ENCODE measurements at regions not wholly inside any gene's neighbourhood (a gene's known extent, or its start where the extent isn't known, plus 50 kb on each side); places are given as distances from the start of the nearest gene placed in this dataset.

DNA sequence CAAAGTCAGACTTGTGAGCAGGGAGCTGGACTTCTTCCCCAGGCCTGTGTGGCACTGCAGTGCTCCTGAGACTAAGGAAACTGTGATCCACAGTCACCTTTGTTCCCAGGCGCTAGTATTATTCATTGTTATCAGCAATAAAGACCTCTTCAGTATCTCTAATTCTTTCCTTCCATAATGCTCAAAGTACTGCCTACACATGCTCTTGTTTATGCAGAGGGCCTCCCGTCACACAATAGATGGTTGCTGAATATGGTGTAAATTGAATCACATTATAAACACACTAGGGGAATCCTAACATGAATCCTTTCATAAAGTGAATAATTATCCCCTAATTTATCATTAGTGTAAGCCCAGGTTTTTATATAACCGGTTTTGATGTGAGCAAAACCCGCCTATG, 493.3 kb downstream of the BUD13 start:
- Histone ChIP-seq H4K20me1 (ENCODE audit: low read depth) (no peaks in the 10 kb centered on the region), H2AFZ (replicated peaks) (no peak overlapping the region), H3F3A (ENCODE audit: low read depth) (no peaks in the 10 kb centered on the region), H3K4me2 (no peak overlapping the region), H3K27me3 (no peaks in the 10 kb centered on the region), H3K36me3 (no peaks in the 10 kb centered on the region), H3K27ac (no peak overlapping the region), H3K4me1 (no peaks in the 10 kb centered on the region), H3K79me2 (ENCODE audit: low read depth) (no peaks in the 10 kb centered on the region), H3K4me3 (no peak overlapping the region), H3K9me3 (ENCODE audit: low read depth) (no peaks in the 10 kb centered on the region), H3K9ac (no peak overlapping the region)
- Mint-ChIP-seq H3K27me3 (ENCODE audit: insufficient read depth, low read depth) (peaks cover 4% of the 10 kb centered on the region), H3K4me3 (no peak overlapping the region), H3K9me3 (no peaks in the 10 kb centered on the region), H3K36me3 (no peaks in the 10 kb centered on the region), H3K27ac (no peak overlapping the region), H3K4me1 (peaks cover 30% of the 10 kb centered on the region)
- no peak for TF ChIP-seq EZH2 (IDR thresholded peaks at IDR 0.05)
- no peak for TF ChIP-seq EZH2phosphoT487 (IDR thresholded peaks at IDR 0.05)
- TF ChIP-seq, protein P1, sequence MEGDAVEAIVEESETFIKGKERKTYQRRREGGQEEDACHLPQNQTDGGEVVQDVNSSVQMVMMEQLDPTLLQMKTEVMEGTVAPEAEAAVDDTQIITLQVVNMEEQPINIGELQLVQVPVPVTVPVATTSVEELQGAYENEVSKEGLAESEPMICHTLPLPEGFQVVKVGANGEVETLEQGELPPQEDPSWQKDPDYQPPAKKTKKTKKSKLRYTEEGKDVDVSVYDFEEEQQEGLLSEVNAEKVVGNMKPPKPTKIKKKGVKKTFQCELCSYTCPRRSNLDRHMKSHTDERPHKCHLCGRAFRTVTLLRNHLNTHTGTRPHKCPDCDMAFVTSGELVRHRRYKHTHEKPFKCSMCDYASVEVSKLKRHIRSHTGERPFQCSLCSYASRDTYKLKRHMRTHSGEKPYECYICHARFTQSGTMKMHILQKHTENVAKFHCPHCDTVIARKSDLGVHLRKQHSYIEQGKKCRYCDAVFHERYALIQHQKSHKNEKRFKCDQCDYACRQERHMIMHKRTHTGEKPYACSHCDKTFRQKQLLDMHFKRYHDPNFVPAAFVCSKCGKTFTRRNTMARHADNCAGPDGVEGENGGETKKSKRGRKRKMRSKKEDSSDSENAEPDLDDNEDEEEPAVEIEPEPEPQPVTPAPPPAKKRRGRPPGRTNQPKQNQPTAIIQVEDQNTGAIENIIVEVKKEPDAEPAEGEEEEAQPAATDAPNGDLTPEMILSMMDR (IDR thresholded peaks at IDR 0.05): no peak
- no peak for DNase-seq (ENCODE audit: low spot score)

DNA sequence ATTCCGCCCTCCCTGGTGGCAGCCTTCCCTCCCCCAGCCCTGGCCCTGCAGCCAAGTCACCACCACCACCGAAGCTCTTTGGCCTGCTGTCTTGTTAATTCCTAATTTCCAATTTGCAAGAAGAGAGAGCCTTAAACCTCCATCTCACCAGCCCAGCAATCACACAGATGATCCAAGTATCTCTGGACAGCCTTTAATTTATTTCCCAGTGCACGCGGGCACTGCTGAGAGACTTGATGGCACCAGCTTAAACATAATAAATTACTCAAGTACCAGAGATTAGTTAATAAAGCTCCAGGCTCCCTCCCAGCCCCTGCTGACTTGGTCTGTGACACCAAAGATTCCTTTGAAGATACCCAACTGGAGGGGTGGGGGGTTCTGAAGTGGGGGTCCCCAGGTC, 494.7 kb downstream of the BUD13 start:
- H4K20me1 ChIP-seq (ENCODE audit: low read depth): no peaks in the 10 kb centered on the region
- no peak for DNase-seq (ENCODE audit: low spot score)
- no peaks in the 10 kb centered on the region for H3K9me3 Mint-ChIP-seq
- no peak overlapping the region for H3K27ac ChIP-seq
- peak overlapping the region; percentile 67 for H3K27ac Mint-ChIP-seq
- no peaks in the 10 kb centered on the region for H3F3A ChIP-seq (ENCODE audit: low read depth)
- no peaks in the 10 kb centered on the region for H3K9me3 ChIP-seq (ENCODE audit: low read depth)
- no peaks in the 10 kb centered on the region for H3K79me2 ChIP-seq (ENCODE audit: low read depth)
- H2AFZ ChIP-seq (replicated peaks): no peak overlapping the region
- H3K4me1 Mint-ChIP-seq: peaks cover 37% of the 10 kb centered on the region
- H3K36me3 Mint-ChIP-seq: no peaks in the 10 kb centered on the region
- H3K4me1 ChIP-seq: no peaks in the 10 kb centered on the region
- H3K4me3 ChIP-seq: no peak overlapping the region
- no peaks in the 10 kb centered on the region for H3K27me3 ChIP-seq
- TF ChIP-seq EZH2phosphoT487 (IDR thresholded peaks at IDR 0.05): no peak
- TF ChIP-seq, protein P1 (IDR thresholded peaks at IDR 0.05): no peak
- no peak for TF ChIP-seq EZH2 (IDR thresholded peaks at IDR 0.05)
- no peak overlapping the region for H3K4me3 Mint-ChIP-seq
- H3K4me2 ChIP-seq: no peak overlapping the region
- H3K9ac ChIP-seq: no peak overlapping the region
- peaks cover 4% of the 10 kb centered on the region for H3K27me3 Mint-ChIP-seq (ENCODE audit: insufficient read depth, low read depth)
- no peaks in the 10 kb centered on the region for H3K36me3 ChIP-seq

DNA sequence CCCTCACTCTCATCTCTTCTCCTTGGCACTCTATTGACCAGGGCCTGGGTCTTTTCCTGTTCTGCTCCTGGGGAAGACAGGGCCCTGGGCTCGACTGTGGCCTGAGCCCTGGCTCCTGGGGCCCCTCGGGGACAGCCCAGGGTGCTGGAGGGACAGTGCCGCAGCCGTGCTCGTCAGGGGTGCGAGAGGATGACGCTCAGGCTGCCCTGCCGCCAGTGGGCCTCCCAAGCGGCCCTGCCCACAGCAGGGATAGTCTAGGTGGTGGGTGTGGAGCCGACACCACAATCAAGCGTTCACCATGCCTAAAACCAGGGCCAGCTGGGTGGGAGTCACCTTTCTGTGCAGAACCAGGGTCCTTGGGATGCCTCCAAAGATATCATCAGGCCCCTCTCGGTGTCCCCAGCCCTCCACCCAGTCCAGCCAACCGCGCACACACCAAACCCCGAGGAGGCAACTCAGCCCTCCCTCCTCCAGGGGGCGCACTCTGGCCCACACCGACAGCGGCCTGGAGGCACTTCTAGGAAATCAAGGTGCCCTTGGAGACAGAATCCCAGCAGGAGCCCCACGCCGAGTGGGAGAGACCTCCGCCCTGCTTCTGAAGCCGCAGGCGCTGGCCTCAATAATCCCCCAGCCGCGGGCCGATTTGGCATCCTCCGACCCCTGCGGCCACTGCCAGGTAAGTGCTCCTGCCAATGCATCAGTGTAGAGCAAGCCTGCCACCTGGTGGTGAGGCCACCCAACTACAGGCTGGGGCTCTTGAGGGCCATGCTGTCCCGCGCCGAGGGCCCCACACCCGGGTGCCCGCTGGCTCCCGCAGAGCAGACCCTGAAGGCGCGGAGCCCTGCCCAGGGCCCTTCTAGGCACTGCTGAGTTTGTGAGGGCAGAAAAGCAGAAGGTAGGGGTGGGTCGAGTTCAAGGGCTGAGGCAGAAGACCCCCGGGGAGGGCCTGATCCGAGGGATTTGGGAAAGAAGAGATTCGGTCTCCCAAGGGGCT, 496.4 kb downstream of the BUD13 start:
- Histone ChIP-seq H3K4me3 (peak overlapping the region; percentile 43), H3K4me2 (peak overlapping the region; percentile 60), H4K20me1 (ENCODE audit: low read depth) (no peaks in the 10 kb centered on the region), H3K27me3 (no peaks in the 10 kb centered on the region), H3F3A (ENCODE audit: low read depth) (no peaks in the 10 kb centered on the region), H3K27ac (no peak overlapping the region), H3K9me3 (ENCODE audit: low read depth) (no peaks in the 10 kb centered on the region), H3K36me3 (no peaks in the 10 kb centered on the region), H3K79me2 (ENCODE audit: low read depth) (no peaks in the 10 kb centered on the region), H3K4me1 (peaks cover 4% of the 10 kb centered on the region), H2AFZ (replicated peaks) (peak overlapping the region; percentile 45), H3K9ac (no peak overlapping the region)
- H3K4me1 Mint-ChIP-seq: peaks cover 40% of the 10 kb centered on the region
- H3K27ac Mint-ChIP-seq: no peak overlapping the region
- H3K4me3 Mint-ChIP-seq: peak overlapping the region; percentile 57
- no peaks in the 10 kb centered on the region for H3K9me3 Mint-ChIP-seq
- peaks cover 4% of the 10 kb centered on the region for H3K27me3 Mint-ChIP-seq (ENCODE audit: insufficient read depth, low read depth)
- no peaks in the 10 kb centered on the region for H3K36me3 Mint-ChIP-seq
- peak; percentile 91 for DNase-seq (ENCODE audit: low spot score)
- TF ChIP-seq, protein P1 (IDR thresholded peaks at IDR 0.05): peak; percentile 99
- no peak for TF ChIP-seq EZH2 (IDR thresholded peaks at IDR 0.05)
